Pancreas (tissue), 10 donors: ENCODE measurements at regions not wholly inside any gene's neighbourhood (a gene's known extent, or its start where the extent isn't known, plus 50 kb on each side); places are given as distances from the start of the nearest gene placed in this dataset.

ENCODE experiments used
- ATAC-seq, 4 donors: fragments of 200-7000 bp; cut with Tn5 transposase; one replicate each; pipeline versions ENCODE4 v1.8.0 to v1.9.1; 2020; ENCODE audit warnings: mild to moderate bottlenecking in 4 of 4, moderate library complexity in 4 of 4
- DNase-seq, 6 donors: peaks; one replicate each; pipeline ENCODE4 v3.0.0-alpha.2; 2020
- FAIRE-seq: peaks from 2 replicates; lab custom pipeline; 2012; peaks lifted over from hg19 to GRCh38; lab: Jason Lieb, UNC
- H3K27ac ChIP-seq, 4 donors: fragments of 200-600 bp; sonication (generic); 1 replicate in 3 of 4; 2 replicates in 1 of 4; pipeline versions ENCODE4 v1.5.0 to v1.8.0; 2020
- H3K27me3 ChIP-seq, 4 donors: fragments of 200-600 bp; one replicate each; pipeline ENCODE4 v1.8.0; 2021
- H3K36me3 ChIP-seq, 3 donors: fragments of 200-600 bp; sonication (generic) in 1 of 3; one replicate each; pipeline versions ENCODE4 v1.5.0 to v1.8.0; 2020 to 2021
- H3K4me1 ChIP-seq, 3 donors: fragments of 200-600 bp; one replicate each; pipeline ENCODE4 v1.8.0; 2021
- H3K4me3 ChIP-seq, 4 donors: fragments of 200-600 bp; sonication (generic) in 2 of 4; one replicate each; pipeline versions ENCODE4 v1.5.0 to v1.8.0; 2020 to 2021
- H3K9me3 ChIP-seq, 4 donors: fragments of 200-600 bp; one replicate each; pipeline ENCODE4 v1.8.0; 2021
- CTCF ChIP-seq, 4 donors: fragments of 200-600 bp; sonication (generic) in 3 of 4; IDR thresholded peaks; one replicate each; pipeline versions ENCODE4 v1.5.0 to v1.8.0; 2021; ENCODE audit warnings: antibody characterized with exemption in 4 of 4
- WGBS, 2 donors: extraction: QIAGEN DNeasy Blood & Tissue Kit; methylation state at CpG; one replicate each; pipeline ENCODE4 v1.1.7; 2013; 5-methylcytosine and 5-hydroxymethylcytosine counted together
- intact Hi-C, 3 donors: fragments of 100-400 bp; cut with DNase I; formaldehyde crosslinking; loops; one replicate each; pipeline versions ENCODE4 v1.11.1 to v1.14.2; 2022
- donor health status: healthy with polysubstance abuse.
- donor health status: DM: no; HTN: no; CAD: no; lungs with moderate emphysema.
- donor health status: DM: no; HTN: no; CAD: no.
- donor health status: control.
- donor health status: control.
- donor health status: Bipolar disorder and iron deficiency.
- donor health status: DM: yes; HTN: yes; CAD: no.
- donor health status: DM: no; HTN: no; CAD: no.
- donor health status: DM: no; HTN: no; CAD: no.
- donor health status: DM: yes; HTN: yes; CAD: no.

- WGBS, 2 donors, result 52 to 63% methylated on average over 13 of the region's 13 CpGs
- no peak for ATAC-seq
- no peak for DNase-seq
- TF ChIP-seq CTCF (IDR thresholded peaks at IDR 0.05), result no peak
- intact Hi-C loops, result loop anchor here in 1 of 3 donors (10.0 kb wide), 1 partner anchor 63 kb away; no protein-coding TSS in a partner anchor
- Histone ChIP-seq H3K4me1 (no peaks in the 10 kb centered on the region), H3K36me3 (no peaks in the 10 kb centered on the region), H3K9me3 (no peaks in the 10 kb centered on the region), H3K27ac (no peak overlapping the region), H3K27me3 (peaks cover 0 to 7% (median 0%) of the 10 kb centered on the region in 4 donors), H3K4me3 (no peak overlapping the region)
- FAIRE-seq, result no peak
Observed at GRCh38 chr15:27671819-27672437, 427.2 kb downstream of the OCA2 start.

- Histone ChIP-seq H3K27ac (no peak overlapping the region), H3K4me1 (no peaks in the 10 kb centered on the region), H3K4me3 (no peak overlapping the region), H3K36me3 (no peaks in the 10 kb centered on the region), H3K27me3 (peaks cover 0 to 7% (median 0%) of the 10 kb centered on the region in 4 donors), H3K9me3 (no peaks in the 10 kb centered on the region)
- DNase-seq, result no peak
- no peak for ATAC-seq
- WGBS, 2 donors, result 27 to 31% methylated on average over 11 of the region's 11 CpGs
- TF ChIP-seq CTCF (IDR thresholded peaks at IDR 0.05), result no peak
- no peak for FAIRE-seq
- intact Hi-C loops, result loop anchor here in 1 of 3 donors (10.0 kb wide), 1 partner anchor 64 kb away; no protein-coding TSS in a partner anchor
Observed at GRCh38 chr15:27670486-27671209, 428.5 kb downstream of the OCA2 start.

GRCh38 chr15:27669641-27670040 is 429.5 kb downstream of the OCA2 start:
- no peaks in the 10 kb centered on the region for H3K36me3 ChIP-seq
- intact Hi-C loops, result loop anchor here in 1 of 3 donors (10.0 kb wide), 1 partner anchor 65 kb away; no protein-coding TSS in a partner anchor
- no peak overlapping the region for H3K27ac ChIP-seq
- no peaks in the 10 kb centered on the region for H3K4me1 ChIP-seq
- no peak for TF ChIP-seq CTCF (IDR thresholded peaks at IDR 0.05)
- peaks cover 0 to 7% (median 0%) of the 10 kb centered on the region in 4 donors for H3K27me3 ChIP-seq
- FAIRE-seq (no peak), DNase-seq (no peak), ATAC-seq (no peak)
- 70 to 84% methylated on average over 10 of the region's 10 CpGs for WGBS, 2 donors
- no peaks in the 10 kb centered on the region for H3K9me3 ChIP-seq
- H3K4me3 ChIP-seq, result no peak overlapping the region

- DNase-seq (no peak), ATAC-seq (no peak), FAIRE-seq (no peak)
- Histone ChIP-seq H3K27me3 (peaks cover 0 to 7% (median 0%) of the 10 kb centered on the region in 4 donors), H3K27ac (no peak overlapping the region), H3K36me3 (no peaks in the 10 kb centered on the region), H3K4me1 (no peaks in the 10 kb centered on the region), H3K9me3 (no peaks in the 10 kb centered on the region), H3K4me3 (no peak overlapping the region)
- TF ChIP-seq CTCF (IDR thresholded peaks at IDR 0.05), result no peak
- WGBS, 2 donors, result 62 to 74% methylated on average over 9 of the region's 9 CpGs
- intact Hi-C loops, result no loop called here
Observed at GRCh38 chr15:27668471-27669220, 430.5 kb downstream of the OCA2 start.
